HG02970 (cell line): ENCODE measurements at regions not wholly inside any gene's neighbourhood (a gene's known extent, or its start where the extent isn't known, plus 50 kb on each side); places are given as distances from the start of the nearest gene placed in this dataset.
"Not testable (repeated sequence)": the region's sequence is repeated elsewhere in the genome, so short reads cannot be mapped to it uniquely, and the experiment has no call there.

Source experiments
- ATAC-seq: cut with Tn5 transposase; IDR thresholded peaks from one replicate; pipeline ENCODE4 v1.9.1; 2021; ENCODE audit warnings: mild to moderate bottlenecking, moderate library complexity, moderate number of reproducible peaks; ENCODE audit not compliant: unreplicated experiment, low FRiP score

DNA sequence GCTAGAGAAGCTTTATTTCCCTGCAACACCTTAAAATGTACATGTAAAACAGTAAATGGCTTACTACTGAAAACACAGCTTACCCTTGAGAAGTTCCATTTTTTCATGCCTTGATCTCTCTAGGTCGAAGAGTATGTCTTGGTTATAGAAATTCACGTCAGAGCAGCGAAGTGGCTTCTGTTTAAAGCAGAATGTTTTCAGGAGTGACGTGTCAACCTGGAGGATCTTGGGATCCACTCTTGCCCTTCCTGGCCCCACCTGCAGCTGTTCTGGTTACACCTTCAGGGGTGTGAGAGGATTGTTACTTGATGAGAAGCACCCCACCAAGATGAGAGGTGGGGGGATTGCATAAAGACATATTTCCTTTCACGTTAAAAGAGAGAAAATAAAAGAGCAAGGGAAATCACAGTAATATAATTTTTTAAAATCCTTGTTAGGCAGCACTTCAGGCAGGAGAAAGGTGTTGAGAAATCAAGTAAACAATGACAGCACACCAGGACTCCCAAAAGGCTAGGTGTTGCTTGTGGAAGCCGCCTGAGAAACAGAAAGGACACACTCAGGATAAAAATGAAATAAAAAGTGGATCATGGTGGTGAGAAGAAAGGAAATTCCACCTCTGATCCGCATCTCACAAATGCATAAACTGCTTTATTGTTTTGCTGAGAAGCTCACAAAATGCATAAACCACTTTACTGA is 149.7 kb downstream of the UNC5CL start:
- no peak for ATAC-seq

DNA sequence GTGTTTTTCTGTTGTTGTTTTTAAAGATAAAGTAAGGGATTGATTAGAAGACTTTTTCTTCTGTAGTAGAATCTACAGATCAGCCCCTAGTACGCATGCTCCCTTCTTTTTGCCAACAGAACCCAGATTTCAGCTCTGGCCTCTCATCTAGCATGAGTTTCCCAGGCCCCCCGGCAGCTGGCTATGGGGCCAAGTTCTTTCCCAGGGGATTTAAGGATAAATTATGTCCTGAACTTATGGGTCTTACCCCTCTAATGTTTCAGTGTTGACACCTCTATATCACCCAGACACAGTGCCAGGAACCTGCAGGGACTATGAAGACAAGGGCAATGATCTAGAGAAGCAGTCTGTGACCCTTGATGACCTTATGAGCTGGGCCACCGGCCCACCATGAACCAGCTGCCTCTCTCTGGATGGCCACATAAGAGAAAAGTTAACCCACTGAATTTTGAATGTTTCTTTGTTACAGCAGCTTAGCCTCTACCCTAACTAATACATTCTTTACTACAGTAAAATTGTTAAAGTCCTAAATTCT is 150.5 kb downstream of the UNC5CL start:
- ATAC-seq, result no peak

DNA sequence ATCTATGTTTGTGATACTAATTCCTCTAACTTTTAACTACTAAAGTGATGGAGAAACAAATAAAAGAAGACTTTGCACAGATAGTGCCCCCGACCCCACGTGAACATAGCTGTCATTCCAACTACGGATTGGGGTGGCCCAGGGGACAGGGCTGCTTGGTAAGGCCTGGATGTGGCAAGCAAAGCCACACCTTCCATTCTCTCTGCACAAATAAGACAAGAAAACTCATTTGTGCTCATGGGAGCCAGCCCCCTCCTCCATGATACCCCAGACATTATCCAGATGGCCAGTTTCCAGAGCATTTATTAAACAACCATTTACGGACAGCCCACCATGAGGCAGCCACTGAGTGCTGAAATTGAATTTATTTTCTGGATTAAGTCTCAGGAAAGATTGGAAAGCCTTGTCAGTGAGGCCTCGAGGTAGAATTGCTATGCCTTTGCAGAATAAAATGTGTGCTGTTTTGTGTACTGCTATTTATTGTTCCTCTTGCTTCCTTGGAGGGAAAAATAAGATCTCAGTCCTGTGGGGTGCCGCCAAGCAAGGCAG is 151.2 kb downstream of the UNC5CL start:
- no peak for ATAC-seq

DNA sequence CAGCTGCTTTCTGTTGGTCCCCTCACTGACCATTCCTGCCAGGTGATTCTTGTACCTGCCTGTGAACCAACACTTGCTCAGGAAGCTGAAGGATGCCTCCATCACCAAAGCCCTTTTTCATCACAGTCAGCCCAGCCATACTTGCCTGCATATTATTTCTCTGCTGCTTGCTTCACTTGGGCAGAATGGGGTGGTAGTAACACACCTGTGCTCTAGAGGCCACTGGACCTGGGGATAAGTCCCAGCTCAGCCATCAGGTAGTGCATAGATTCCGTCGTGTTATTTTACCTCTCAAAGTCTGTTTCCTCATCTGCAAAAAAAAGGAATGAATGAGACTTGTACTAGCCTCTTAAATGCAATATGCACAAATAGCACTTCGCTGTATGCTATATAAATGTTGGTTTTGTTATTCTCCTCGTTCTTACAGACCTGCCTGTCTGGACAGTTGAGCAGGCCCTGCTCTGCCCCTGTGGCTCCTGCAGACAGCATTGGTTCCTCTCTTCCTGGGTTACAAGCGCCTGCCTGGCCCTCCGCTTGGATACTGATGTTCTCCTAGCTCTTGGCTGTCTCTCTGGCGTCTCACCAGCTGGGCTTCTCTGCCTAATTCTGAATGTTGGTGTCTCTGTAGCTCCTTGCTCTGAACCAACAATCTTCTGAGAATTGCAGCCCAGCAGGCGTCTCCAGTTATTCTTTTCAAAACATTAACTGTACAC is 151.8 kb downstream of the UNC5CL start:
- ATAC-seq, result no peak

DNA sequence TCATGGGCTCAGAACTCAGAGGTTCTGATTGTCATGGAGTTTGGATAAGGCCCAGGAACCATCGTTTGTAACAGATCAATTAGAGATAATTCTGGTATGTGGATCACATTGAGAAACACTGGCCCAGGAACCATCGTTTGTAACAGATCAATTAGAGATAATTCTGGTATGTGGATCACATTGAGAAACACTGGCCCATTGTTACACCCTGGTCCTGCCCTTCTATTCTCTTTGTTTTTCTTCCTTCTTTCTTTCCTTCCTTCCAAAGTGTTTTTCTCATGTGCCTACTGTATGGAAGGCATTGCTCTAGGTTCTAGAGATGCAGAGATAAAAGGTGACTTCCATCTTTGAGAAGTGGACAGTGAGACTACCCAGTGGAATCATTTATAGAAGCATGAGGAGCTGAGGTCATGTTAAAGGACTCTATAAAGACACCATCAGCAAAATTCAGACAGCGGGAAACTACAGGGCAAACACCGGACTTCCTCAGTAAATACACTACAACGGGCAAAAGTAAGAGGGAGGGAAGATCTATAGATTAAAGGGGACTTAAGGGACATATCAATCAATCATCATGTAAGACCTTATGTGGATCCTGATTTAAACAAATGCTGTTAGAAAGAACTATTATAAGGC is 153.8 kb downstream of the UNC5CL start:
- ATAC-seq, result no peak

DNA sequence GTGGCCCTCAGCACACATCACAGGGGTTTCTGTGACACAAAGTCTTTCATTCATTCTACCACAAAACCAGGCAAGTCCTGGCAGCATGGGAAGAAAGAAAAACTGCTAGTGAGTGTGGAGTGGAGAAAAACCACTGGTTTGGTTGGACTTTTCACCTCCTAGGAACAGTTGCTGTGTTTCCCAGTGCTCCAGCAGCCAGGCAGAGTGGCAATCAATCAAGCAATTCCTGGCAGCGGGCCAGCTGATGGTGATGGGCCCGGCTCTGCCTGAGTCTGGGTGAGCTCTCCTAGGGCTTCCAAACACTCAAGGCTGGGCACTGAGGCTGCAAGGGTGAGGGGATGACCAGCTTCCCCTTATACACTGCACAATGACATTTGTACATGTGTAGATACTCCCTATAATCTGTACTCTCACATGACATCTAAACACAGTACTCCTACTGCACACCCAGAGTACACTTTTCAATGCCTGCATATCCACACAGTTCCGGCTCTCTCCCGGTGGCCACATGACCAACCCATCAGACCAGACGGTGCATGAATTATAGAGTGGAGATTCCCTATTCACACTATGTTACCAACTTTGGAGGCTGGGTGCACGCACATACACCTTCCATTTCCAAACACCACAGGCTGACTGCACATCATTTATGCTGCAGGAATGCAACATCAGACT is 156.6 kb downstream of the UNC5CL start:
- no peak for ATAC-seq

DNA sequence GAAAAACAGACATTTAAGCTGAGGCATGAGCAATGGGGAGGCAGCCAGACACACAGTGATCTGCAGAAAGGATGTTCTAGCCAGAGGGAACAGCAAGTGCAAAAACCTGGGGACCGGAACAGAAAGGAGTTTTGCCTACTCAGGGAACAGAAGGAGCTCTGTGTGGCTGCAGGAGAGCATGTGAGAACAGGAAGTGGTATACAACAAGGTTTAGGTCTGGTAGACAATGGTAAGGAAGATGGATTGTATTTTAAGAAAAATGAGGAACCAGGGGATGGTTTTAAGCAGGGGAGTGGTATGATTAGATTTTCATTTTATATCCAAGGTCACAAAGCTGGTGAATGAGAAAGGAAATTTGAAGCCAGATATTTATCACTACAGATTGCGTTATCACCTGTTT is 157.5 kb downstream of the UNC5CL start:
- ATAC-seq, result no peak

DNA sequence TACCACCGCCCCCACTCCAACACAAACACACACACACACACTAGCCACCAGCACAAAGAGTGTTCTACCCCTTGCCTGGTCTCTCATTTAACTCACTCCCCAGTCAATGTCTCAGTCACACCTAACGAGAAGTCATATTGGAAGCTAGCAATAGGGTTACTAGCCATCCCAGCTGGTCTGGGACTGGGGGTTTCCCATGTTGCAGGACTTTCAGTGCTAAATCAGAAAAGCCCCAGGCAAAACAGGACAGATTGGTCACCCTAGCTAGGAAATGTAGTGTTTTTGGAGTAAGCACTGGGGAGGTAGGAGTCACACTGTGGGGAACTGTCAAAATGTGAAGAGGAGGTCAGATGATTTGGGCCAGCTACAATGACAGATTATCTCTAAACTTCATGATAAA is 158.1 kb downstream of the UNC5CL start:
- no peak for ATAC-seq

DNA sequence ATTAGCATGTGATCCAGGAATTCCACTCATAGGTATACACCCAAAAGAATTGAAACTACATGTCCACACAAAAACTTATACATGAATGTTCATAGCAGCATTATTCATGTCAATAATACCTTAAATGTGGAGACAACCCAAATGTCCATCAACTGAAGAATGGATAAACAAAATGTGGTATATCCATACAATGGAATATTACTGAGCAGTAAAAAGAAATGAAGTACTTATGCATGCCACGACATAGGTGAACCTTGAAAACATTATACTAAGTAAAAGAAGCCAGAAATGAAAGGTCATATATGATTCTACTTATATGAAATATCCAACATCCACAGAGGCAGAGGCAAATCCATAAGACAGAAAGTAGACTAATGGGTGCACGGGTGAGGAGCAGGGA is 159.9 kb downstream of the UNC5CL start:
- no peak for ATAC-seq

DNA sequence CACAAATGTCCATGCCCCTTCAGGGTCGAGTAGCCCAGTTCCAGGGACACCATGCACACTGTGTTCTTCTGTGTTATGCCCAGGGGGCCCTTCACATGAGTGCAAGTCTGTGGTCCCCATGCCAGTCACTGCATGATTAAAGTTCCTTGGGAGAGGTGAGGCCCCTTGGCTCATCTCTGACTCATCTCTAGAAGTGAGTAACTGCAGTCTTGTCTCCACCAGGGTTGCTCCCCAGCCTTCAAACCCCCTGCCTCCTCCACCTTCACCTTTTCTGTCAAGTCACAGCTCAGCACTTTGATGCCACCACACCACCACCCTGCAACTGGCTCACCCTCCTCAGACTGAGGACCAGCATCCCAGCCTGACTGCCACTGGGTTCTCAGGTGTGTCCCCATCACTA is 161.7 kb downstream of the UNC5CL start:
- ATAC-seq, result no peak

DNA sequence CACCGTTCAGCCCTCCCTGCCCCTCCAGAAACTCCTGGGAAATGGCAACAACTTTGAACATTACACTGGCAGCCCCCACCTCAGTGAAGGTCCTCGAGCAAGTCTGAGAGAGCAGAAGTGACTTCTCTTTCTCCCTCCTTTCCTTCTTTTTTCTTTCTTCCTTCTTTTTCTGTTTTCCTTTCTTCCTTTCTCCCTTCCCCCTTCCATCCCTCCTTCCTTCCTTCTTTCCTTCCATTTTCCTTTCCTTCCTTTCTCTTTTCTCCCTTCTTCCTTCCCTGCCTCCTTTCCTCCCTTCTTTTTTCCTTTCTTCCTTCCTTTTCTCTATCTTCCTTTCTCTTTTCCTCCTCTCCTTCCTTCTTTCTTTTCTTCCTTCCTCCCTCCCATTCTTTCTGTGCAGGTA is 162.7 kb downstream of the UNC5CL start:
- no peak for ATAC-seq

DNA sequence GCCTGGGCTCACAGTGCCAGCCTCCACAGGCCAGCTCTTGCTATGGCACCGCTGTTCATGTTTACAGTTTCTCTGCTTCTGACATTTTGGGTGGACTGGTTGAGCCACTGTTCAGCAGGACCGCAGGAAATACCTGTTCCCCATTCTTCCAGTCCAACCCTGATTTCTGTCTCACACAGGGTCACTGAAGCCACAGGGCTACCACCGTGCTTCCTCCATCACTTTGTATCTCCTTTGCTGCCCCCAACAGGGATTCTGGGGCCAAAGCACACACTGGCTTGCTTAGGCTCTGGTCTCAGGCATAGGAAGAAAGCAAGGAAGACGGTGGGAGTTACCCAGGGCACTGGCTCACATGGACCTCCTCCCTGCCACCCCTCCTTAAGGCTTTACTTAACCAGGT is 164.5 kb downstream of the UNC5CL start:
- ATAC-seq, result no peak

DNA sequence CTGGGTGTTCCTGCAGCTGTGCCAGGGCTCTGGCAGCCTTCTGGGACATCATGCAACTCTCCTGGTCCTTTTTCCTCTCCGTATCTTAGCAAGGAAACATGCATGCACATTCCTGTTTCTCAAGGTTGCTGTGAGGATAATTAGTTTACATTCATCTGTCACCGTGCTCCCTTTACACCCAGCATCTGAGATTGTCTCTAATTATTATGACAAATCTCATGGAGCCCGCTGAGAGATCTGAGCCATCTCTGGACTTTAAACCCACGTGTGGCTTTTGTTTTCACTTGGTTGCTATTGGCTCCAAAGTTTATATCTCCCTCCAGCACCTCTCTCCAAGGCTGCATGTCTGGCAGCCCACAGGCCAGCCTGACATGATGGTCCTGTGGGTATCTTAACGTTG is 167.6 kb downstream of the UNC5CL start:
- ATAC-seq, result no peak

DNA sequence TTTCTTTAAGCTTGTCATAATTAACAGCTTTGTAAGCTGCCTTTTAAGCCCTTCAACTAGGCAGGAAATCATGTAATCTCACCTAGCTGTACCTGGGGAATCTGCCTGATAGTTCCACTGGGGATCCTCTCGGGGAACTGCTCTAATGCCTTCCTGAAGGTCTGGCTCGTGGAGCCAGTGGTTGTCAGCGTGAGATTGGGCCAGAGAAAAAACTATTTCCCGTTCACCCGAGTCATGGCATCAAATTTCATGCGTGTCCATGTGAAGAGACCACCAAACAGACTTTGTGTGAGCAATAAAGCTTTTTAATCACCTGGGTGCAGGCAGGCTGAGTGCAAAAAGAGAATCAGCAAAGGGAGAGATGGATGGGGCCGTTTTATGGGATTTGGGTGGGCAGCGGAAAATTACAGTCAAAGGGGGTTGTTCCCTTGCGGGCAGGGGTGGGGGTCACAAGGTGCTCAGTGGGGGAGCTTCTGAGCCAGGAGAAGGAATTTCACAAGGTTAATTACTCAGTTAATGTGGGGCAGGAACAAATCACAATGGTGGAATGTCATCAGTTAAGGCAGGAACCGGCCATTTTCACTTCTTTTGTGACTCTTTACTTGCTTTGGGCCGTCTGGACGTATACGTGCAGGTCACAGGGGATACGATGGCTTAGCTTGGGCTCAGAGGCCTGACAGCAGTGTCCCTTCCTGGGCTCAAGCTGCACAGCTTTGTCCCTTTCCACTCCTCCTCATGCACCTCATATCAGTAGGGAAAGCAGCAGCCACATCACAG is 170.7 kb downstream of the UNC5CL start:
- ATAC-seq, result not testable (repeated sequence)

DNA sequence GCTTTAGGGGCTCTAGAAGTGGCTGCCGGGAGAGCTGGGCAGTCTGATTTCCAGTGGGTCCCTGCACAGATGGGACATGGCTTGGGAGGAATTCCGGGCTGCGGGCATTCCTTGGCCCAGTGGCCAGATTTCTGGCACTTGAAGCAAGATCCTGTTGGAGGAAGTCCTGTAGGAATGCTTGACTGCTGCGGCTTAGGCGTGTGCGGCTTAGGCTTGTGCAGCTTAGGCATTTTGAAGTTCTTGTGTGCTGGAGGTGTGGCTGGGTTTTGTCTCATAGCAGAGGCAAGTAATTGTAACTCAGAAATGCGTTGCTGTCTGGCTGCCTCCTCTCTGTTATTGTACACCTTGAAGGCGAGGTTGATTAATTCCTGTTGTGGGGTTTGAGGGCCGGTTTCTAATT is 171.5 kb downstream of the UNC5CL start:
- not testable (repeated sequence) for ATAC-seq

DNA sequence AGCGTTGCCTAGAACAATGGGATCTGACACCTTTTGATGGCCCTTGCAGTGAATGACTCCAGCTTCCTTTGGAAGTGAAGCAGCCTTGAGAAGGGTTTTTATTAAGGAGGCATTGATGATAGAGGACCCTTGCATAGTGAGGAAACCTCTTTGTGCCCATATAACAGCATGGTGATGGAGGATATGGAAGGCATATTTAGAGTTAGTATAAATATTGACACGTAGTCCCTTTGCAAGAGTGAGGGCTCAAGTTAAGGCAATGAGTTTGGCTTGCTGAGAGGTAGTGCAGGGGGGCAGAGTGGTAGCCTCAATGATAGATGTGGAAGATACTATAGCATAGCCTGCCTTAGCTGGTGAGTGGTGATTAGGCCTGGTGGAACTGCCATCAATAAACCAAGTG is 173.8 kb downstream of the UNC5CL start:
- ATAC-seq, result not testable (repeated sequence)

DNA sequence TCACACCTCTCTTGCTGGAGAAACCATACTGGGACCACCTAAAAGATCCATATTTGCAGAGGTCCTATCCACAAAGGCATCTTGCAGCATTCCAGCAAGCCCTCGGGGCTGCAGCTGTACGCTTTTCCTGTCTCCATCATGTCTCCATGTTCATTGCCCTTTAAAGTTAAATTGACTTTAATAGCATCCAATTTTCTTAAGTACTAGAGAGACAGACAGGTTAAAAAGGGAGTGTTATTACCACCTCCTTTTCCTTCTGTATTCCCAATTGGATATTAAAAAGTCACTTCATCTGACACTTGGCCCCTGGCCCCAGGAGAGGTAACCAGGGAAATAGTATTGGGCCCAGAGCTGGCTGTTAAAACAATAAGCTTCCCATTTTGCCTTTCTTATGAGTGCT is 178.6 kb downstream of the UNC5CL start:
- no peak for ATAC-seq

DNA sequence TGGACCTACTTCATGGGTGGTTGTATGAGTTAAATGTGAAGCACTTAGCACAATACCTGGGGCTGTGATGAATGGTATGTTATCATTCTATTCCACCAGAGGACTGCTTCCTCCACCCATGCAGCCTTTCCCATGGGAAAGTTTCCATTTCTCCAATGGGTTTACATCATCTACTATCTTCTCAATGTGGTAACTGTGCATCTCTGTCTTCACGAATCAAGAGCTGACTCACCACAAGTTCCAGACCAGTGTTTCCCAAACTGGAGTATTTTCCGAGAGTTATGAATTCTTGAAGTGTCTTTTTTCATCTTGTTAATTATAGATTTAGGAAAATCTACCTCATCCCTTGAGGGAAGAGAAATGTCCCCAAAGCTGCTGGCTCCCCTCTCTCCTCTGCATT is 182.8 kb downstream of the UNC5CL start:
- ATAC-seq, result no peak

DNA sequence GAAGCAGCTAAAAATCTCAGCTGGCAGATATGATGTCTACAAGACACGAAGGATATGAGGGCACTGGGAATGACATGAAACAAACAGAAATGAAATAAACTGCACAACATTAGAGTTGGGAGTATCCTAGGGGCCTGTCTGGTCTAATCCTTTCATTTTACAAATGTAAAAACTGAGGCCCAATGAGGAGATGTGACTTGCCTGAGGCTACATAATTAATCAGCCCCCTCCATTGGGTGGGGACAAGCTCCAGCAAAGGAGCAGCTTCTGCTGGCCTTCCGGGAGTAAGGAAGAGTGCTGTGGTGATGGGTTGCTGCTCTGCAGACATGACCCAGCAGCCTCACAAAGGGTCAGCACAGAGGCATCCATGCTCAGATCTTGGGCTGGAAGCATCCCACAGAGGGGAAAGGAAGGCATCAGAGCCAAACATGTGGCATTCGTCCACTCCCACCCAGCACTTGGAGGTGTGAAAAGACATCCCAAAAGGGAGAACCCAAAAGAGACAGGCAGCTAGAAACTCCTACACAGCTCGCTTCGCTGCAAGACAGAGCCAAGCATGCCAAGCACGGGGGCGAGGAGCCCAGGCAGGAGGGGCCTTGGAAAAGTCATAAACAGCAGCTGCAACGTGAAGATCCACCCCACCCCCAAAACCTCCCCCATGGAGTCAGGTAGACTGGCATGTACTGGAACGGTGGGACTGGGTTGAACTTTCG is 183.7 kb downstream of the UNC5CL start:
- ATAC-seq, result no peak
